GM18861 (cell line): ENCODE measurements at regions not wholly inside any gene's neighbourhood (a gene's known extent, or its start where the extent isn't known, plus 50 kb on each side); places are given as distances from the start of the nearest gene placed in this dataset.
"Not testable (repeated sequence)": the region's sequence is repeated elsewhere in the genome, so short reads cannot be mapped to it uniquely, and the experiment has no call there.

Source experiments
- ATAC-seq: cut with Tn5 transposase; IDR thresholded peaks from one replicate; pipeline ENCODE4 v1.9.1; 2021; ENCODE audit not compliant: unreplicated experiment

DNA sequence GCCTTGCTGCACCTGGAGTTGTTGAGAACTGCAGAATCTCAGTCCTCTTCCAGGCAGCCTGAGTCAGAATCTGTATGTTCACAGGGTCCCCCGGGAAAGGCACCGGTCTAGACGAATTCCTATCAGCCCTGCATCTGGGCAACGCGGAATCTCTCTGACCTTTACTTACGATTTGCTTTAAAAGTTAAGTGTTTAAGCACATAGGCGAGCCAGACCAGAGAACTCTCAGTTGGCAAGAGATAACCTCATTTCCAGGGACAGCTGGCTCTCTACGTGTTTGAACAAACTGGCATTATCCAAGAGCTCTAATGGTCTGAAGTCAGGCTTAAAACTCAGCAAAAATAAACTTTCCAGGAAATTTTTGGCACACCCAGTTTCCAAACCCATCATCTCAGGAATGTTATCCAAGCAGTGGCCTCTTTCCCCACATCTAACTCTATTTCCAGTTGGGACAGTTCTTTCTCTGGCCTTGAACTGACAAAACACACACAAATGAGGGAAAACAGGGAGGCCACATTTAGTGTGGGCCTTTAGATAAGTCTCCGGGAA is 53.4 kb downstream of the HES1 start:
- no peak for ATAC-seq

DNA sequence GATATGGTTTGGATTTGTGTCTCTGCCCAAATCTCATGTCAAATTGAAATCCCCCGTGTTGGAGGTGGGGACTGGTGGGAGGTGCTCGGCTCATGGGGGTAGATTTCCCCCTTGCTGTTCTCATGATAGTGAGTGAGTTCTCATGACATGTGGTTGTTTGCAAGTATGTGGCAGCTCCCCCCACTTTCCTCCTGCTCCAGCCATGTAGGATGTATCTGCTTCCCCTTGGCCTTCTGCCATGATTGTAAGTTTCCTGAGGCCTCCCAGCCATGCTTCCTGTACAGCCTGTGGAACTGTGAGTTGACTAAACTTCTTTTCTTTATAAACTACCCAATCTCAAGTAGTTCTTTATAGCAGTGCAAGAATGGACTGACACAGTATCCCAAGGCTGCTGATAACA is 55.9 kb downstream of the HES1 start:
- ATAC-seq = not testable (repeated sequence)

DNA sequence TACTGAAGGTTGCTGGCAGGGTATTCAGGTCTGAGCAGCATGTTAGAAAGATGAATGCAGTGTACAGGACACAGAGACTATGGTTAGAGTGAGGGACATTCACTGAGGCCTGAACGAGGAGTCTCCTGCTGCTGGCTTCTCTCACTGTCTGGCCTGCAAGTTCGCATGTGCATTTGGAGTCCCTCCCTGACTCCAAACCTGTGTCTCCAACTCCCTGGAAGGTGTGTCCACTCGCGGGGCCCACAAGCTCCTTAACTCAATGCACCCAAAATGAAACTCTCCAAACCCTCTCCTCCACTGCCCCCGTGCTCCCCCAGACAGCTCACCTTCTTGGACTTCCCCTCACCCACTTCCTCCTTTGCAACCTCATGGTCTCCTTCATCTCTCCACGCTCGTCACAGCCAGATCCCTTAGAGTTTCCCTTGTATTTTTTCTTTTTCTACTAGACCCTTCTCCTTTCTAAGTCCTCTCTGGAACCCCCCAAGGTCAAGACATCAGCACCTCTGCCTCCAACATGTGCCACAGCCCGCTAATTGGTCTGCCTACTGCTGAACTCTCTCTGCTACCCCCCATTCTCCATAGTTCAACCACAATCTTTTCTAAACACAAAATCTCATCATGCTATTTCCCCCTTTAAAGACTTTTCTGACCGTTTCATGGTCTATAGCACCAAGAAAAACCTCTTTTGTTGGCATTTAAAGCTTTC is 58.3 kb downstream of the HES1 start:
- no peak for ATAC-seq

- no peak for ATAC-seq
Measured at GRCh38 chr3:194194757-194195085, 58.8 kb downstream of the HES1 start.

DNA sequence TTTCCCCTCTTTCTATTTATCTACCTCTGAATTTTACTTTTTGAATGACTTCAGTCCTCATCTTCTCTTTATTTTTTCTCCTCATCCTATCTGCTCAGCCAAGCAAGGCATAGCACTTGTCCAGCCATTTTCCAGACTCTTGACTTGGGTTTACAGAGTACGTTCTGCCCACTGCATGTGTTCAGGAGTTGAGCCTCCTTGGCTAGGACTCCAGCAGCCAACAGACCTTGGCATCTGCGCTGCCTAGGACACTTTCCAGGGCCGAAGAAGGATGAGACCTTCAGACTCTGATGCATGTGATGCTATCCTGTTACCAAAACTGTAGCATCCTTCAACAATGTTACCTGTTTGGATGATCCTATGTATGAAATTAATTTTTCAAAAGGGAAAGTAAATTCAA is 59.7 kb downstream of the HES1 start:
- no peak for ATAC-seq

- no peak for ATAC-seq
Measured at GRCh38 chr3:194196876-194197275, 60.9 kb downstream of the HES1 start.

DNA sequence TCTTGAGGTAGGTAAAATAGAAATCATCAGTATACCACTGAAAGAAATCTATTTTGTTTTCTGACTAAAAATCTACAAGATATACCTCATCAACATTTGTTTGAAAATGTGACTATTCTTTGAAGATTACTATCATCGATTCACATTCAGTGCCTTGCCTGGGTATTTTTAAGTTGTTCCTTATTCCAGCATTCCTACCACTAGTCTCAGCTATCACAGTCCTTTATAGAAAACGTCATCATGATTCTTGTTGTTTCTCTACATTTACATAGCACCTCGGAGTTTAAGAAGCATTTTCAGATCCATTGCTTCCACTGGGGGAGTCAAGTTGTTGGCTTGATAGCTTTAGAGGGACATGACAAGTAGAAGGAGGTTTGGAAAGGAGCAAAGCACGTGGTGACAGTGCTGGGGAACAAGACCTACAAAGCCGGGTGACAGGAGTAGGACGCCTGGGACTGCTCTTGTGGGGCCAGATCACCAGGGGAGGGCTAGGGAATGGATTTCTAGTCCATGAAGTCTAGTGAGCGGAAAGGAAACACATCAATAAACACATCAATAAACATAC is 61.5 kb downstream of the HES1 start:
- ATAC-seq = no peak

GRCh38 chr3:194197981-194198695 is 62.2 kb downstream of the HES1 start:
- ATAC-seq = no peak

GRCh38 chr3:194198938-194199337 is 63.0 kb downstream of the HES1 start:
- no peak for ATAC-seq

GRCh38 chr3:194200422-194201081 is 64.6 kb downstream of the HES1 start:
- no peak for ATAC-seq

DNA sequence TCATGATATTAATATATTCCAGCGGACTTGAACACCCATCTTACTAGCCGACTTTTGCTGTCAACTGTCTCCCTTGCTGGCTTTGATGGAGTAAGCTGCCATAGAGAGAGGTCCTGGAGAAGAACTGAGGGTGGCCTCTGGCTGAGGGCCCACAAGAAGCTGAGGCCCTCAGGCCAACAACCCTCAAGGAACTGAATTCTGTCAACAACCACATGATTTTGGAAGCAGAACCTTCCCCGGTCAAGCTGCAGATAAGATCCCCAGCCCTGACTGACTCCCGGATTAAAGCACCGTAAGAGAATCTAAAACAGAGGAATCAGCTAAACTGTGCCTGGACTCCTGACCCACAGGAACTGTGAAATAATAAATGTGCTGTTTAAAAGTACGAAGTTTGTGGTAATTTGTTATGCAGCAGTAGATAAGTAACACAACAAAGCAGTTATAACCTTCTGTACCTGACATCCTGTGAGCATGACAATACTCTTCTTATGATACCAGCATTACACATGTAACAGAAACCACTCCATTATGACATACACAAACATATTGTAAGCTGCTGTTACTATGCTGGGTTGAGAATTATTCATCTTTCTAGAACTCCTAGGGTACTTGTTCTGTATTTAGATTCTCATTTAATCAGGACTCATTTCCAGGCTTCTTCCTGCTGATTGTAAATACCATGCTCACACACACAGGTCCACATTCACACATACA is 66.2 kb downstream of the HES1 start:
- ATAC-seq = no peak

GRCh38 chr3:194203482-194204041 is 67.6 kb downstream of the HES1 start:
- no peak for ATAC-seq

DNA sequence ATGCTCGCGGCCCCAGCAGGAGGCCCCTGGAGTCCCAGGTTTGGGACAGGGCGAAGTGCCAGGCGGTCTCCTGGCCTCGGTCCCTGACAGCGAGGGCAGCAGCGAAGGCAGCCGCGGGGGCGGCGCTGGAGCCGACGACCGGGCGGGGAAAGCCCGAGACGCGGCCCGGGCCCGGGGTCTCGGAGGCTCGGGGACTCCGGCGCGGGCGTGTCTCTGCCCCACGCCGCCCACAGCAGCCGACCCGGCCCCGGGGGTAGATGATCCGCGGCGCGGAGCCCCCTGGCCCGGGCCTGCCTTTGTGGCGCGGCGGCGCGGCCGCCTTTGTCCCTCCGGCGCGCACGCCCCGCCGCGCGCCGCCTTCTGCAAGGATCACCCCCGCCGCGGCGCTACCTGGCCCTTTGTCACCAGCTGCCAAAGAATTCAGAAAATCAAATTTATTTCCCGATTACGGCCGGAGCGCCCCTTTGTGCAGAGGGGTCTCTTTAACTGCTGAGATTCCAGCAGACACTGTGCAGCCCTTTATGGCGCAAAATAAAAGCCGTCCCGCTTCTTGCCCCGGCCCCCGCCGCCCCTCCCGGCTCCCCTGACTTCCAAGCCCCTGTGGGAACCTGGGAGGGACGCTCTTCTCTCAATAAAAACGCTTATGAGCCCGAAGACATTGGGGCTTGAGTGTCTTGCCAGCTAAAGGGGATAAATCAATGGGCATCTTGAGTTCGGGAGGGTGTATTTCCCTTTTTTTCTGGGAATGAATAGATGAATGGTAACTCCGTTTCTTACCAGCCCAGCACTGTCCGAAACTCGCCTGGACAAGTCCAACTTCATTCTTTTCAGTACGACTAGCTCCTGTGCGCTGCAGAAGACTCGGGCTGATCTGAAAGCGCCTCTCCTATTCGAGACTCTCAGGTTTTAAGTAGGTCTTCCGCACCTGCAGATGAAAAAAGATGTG is 68.4 kb downstream of the HES1 start:
- no peak for ATAC-seq

GRCh38 chr3:194205675-194206133 is 69.8 kb downstream of the HES1 start:
- ATAC-seq = no peak

DNA sequence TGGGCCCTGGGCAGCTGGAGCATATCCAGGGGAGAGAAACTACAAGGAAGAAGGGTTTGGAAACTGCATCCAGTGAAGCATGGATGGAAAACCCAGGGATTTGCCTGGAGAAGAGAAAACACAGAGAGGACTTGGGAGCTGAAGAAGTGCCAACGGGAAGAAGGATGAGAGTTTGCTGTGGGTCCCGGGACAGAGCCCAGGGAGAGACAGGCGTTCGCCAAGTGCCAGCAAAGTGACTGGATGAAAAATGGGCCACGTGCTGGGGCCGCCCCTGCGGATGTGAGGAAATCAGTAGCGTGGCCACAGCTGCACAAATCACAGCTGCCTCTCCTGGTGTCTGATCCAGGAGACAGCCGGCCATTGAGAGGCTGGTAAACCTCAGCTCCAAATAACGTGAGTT is 70.4 kb downstream of the HES1 start:
- no peak for ATAC-seq

DNA sequence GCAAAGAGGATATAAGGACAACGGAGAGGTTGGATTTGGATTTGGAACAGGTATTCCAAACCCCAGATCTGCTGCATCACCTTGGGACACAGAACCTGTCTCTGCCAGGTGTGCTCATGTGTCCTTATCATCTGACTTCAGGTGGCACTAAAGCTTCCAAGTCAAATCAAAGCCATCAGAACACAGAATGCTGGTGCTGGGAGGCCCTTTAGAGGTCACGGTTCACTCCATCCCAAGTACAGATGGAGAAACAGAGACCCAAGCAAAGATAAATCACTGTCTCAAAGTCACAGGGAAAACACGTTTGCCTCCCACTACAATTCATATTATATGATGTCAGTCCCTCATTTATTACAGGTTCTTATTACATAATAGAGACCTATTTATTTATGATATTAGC is 72.8 kb downstream of the HES1 start:
- no peak for ATAC-seq

DNA sequence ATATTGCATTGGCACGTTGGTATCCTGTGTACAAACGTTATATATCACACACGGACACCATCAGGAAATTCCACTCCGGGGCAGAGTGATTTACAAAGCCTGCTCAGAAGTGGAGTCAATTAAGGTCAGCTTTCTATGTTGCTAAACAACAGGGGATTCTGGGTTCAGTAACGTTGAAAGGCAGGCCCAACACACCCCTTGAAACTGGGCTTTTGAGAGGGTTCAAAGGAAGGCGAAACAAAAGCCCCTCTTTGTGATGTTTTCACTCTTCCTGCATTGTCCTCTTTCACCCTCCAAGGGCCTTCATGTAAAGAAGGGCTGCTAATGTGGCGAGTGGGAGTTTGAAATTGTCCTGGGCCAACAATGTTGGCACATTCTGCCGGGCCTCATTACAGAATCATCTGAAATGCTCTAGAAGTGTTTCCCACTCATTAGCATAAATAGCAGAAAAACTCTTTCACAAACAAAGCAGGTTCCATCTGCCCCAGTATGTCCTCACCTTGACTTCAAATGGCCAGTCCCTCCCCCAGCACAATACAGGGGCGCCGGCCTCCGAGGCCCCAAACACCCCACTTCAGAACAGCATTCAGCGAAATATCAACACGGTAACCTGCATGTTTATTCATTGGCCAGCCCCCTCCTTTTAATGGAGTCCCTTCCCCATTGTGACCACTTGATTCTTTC is 76.4 kb downstream of the HES1 start:
- no peak for ATAC-seq

GRCh38 chr3:194212845-194213331 is 76.9 kb downstream of the HES1 start:
- ATAC-seq = no peak

- no peak for ATAC-seq
Measured at GRCh38 chr3:194215392-194215791, 79.4 kb downstream of the HES1 start.
